Spinal cord (tissue), 9 donors: ENCODE measurements at regions not wholly inside any gene's neighbourhood (a gene's known extent, or its start where the extent isn't known, plus 50 kb on each side); places are given as distances from the start of the nearest gene placed in this dataset.
"Not testable (repeated sequence)": the region's sequence is repeated elsewhere in the genome, so short reads cannot be mapped to it uniquely, and the experiment has no call there.

Source experiments
- DNase-seq, 6 donors: peaks; one replicate each; pipeline versions ENCODE4 v3.0.0 to v3.0.0-alpha.2; 2013 to 2015; ENCODE audit warnings: low spot score in 6 of 6, low read depth in 4 of 6
- H3K27ac ChIP-seq: one replicate; pipeline ENCODE4 v1.5.1; 2013; ENCODE audit warnings: low read depth, low read length, control low read depth
- H3K27me3 ChIP-seq: one replicate; pipeline ENCODE4 v1.6.1; 2013; ENCODE audit warnings: low read length; ENCODE audit not compliant: control insufficient read depth, insufficient read depth
- H3K36me3 ChIP-seq: one replicate; pipeline ENCODE4 v1.6.1; 2013; ENCODE audit warnings: low read length; ENCODE audit not compliant: control insufficient read depth, insufficient read depth
- H3K4me1 ChIP-seq: one replicate; pipeline ENCODE4 v1.6.1; 2013; ENCODE audit warnings: low read length; ENCODE audit not compliant: control insufficient read depth, insufficient read depth
- H3K4me3 ChIP-seq: one replicate; pipeline ENCODE4 v1.5.1; 2013; ENCODE audit warnings: low read depth, low read length, control low read depth
- H3K9me3 ChIP-seq: one replicate; pipeline ENCODE4 v1.6.1; 2013; ENCODE audit warnings: low read length; ENCODE audit not compliant: control insufficient read depth, insufficient read depth
- WGBS: methylation state at CpG from one replicate; pipeline ENCODE4 v1.1.5; 2013; ENCODE audit warnings: missing lambda C conversion rate; ENCODE audit not compliant: insufficient coverage; 5-methylcytosine and 5-hydroxymethylcytosine counted together
- donor health status: healthy.

GRCh38 chr9:103168254-103168653 is 173.1 kb downstream of the CYLC2 start:
- H3K4me1 ChIP-seq = no peaks in the 10 kb centered on the region
- no peak overlapping the region for H3K4me3 ChIP-seq
- no peak for DNase-seq
- no CpG with 5 or more reads among the region's 1 CpG for WGBS
- no peaks in the 10 kb centered on the region for H3K27me3 ChIP-seq
- no peak overlapping the region for H3K27ac ChIP-seq
- H3K36me3 ChIP-seq = no peaks in the 10 kb centered on the region
- H3K9me3 ChIP-seq = peaks cover 4% of the 10 kb centered on the region

- Histone ChIP-seq H3K4me1 (no peaks in the 10 kb centered on the region), H3K9me3 (peaks cover 4% of the 10 kb centered on the region), H3K27ac (no peak overlapping the region), H3K36me3 (no peaks in the 10 kb centered on the region), H3K27me3 (no peaks in the 10 kb centered on the region), H3K4me3 (no peak overlapping the region)
- WGBS = no CpG with 5 or more reads among the region's 1 CpG
- no peak for DNase-seq
These were observed 174.7 kb downstream of the CYLC2 start for GRCh38 chr9:103169798-103170197.

- Histone ChIP-seq H3K27ac (no peak overlapping the region), H3K27me3 (no peaks in the 10 kb centered on the region), H3K9me3 (no peaks in the 10 kb centered on the region), H3K4me1 (no peaks in the 10 kb centered on the region), H3K4me3 (no peak overlapping the region), H3K36me3 (no peaks in the 10 kb centered on the region)
- 71% methylated on average over 6 of the region's 6 CpGs for WGBS
- DNase-seq = peak in 2 of 6 donors; percentile 1 to 53
These were observed 188.6 kb downstream of the CYLC2 start for GRCh38 chr9:103183701-103184171.

- H3K9me3 ChIP-seq = no peaks in the 10 kb centered on the region
- H3K36me3 ChIP-seq = no peaks in the 10 kb centered on the region
- 97% methylated on average over 19 of the region's 22 CpGs for WGBS
- no peaks in the 10 kb centered on the region for H3K27me3 ChIP-seq
- H3K27ac ChIP-seq = no peak overlapping the region
- no peak for DNase-seq
- H3K4me3 ChIP-seq = no peak overlapping the region
- no peaks in the 10 kb centered on the region for H3K4me1 ChIP-seq
These were observed 191.8 kb downstream of the CYLC2 start for GRCh38 chr9:103186959-103187358.

GRCh38 chr9:103188781-103189350 is 193.7 kb downstream of the CYLC2 start:
- Histone ChIP-seq H3K36me3 (no peaks in the 10 kb centered on the region), H3K27ac (no peak overlapping the region)
- WGBS = 77% methylated on average over 11 of the region's 12 CpGs

GRCh38 chr9:103193992-103194391 is 198.9 kb downstream of the CYLC2 start:
- Histone ChIP-seq H3K36me3 (no peaks in the 10 kb centered on the region), H3K9me3 (no peaks in the 10 kb centered on the region), H3K4me3 (no peak overlapping the region), H3K27ac (no peak overlapping the region), H3K4me1 (no peaks in the 10 kb centered on the region), H3K27me3 (no peaks in the 10 kb centered on the region)
- no peak for DNase-seq
- no CpG with 5 or more reads among the region's 1 CpG for WGBS

More at GRCh38 chr9:103188781-103189350, 193.7 kb downstream of the CYLC2 start:
- no peaks in the 10 kb centered on the region for H3K9me3 ChIP-seq
- no peak overlapping the region for H3K4me3 ChIP-seq
- H3K27me3 ChIP-seq = no peaks in the 10 kb centered on the region
- DNase-seq = peak in 1 of 6 donors; percentile 26
- H3K4me1 ChIP-seq = no peaks in the 10 kb centered on the region

GRCh38 chr9:103203172-103203571 is 208.0 kb downstream of the CYLC2 start:
- no peaks in the 10 kb centered on the region for H3K9me3 ChIP-seq
- 100% methylated on average over 1 of the region's 2 CpGs for WGBS

GRCh38 chr9:103205881-103206585 is 210.9 kb downstream of the CYLC2 start:
- WGBS = 48% methylated on average over 2 of the region's 8 CpGs
- not testable (repeated sequence) for H3K27me3 ChIP-seq, H3K27ac ChIP-seq, H3K36me3 ChIP-seq, H3K4me1 ChIP-seq, H3K9me3 ChIP-seq, H3K4me3 ChIP-seq
- peak in 5 of 6 donors; percentile 8 to 61 (median 35) for DNase-seq

More at GRCh38 chr9:103203172-103203571, 208.0 kb downstream of the CYLC2 start:
- H3K36me3 ChIP-seq = no peaks in the 10 kb centered on the region
- H3K4me3 ChIP-seq = no peak overlapping the region
- H3K27ac ChIP-seq = no peak overlapping the region
- no peaks in the 10 kb centered on the region for H3K27me3 ChIP-seq
- DNase-seq = no peak
- H3K4me1 ChIP-seq = no peaks in the 10 kb centered on the region

GRCh38 chr9:103210607-103211006 is 215.5 kb downstream of the CYLC2 start:
- Histone ChIP-seq H3K36me3 (no peaks in the 10 kb centered on the region), H3K4me3 (no peak overlapping the region), H3K4me1 (no peaks in the 10 kb centered on the region), H3K9me3 (peaks cover 2% of the 10 kb centered on the region), H3K27me3 (no peaks in the 10 kb centered on the region), H3K27ac (no peak overlapping the region)
- WGBS = 83% methylated on average over 3 of the region's 3 CpGs
- no peak for DNase-seq

GRCh38 chr9:103215197-103215596 is 220.1 kb downstream of the CYLC2 start:
- 57% methylated on average over 1 of the region's 1 CpG for WGBS
- H3K36me3 ChIP-seq = no peaks in the 10 kb centered on the region
- H3K4me1 ChIP-seq = no peaks in the 10 kb centered on the region
- no peak for DNase-seq
- no peaks in the 10 kb centered on the region for H3K27me3 ChIP-seq
- peaks cover 2% of the 10 kb centered on the region for H3K9me3 ChIP-seq
- H3K4me3 ChIP-seq = no peak overlapping the region
- H3K27ac ChIP-seq = no peak overlapping the region
